Activated naive CD4-positive, alpha-beta T cell treated with anti-CD3 and anti-CD28 coated beads, Interleukin-2, amount 10 ng/mL, durations not matched to agents 7 days and 5 days (primary cell): ENCODE measurements at regions not wholly inside any gene's neighbourhood (a gene's known extent, or its start where the extent isn't known, plus 50 kb on each side); places are given as distances from the start of the nearest gene placed in this dataset.
A peak's percentile ranks its signal among the peaks of the same experiment; 100 is the strongest.

Experiments used
- CTCF ChIA-PET: fragments of 350-600 bp; sonication (Branson Sonifier 250); formaldehyde crosslinking; loops from one replicate; lab custom pipeline; 2021; ENCODE audit warnings: antibody characterized with exemption; lab: Charles Lee
- DNase-seq: peaks from one replicate; pipeline ENCODE4 v3.0.0-alpha.2; 2020
- H3K27ac Mint-ChIP-seq: one replicate; pipeline ENCODE4 v1.8.0; 2021; ENCODE audit warnings: mild to moderate bottlenecking, moderate library complexity, mixed read lengths
- H3K27me3 Mint-ChIP-seq: one replicate; pipeline ENCODE4 v1.8.0; 2021; ENCODE audit warnings: mild to moderate bottlenecking, mixed read lengths
- H3K36me3 Mint-ChIP-seq: one replicate; pipeline ENCODE4 v1.8.0; 2021; ENCODE audit warnings: mixed read lengths
- H3K4me1 Mint-ChIP-seq: one replicate; pipeline ENCODE4 v1.8.0; 2021; ENCODE audit warnings: mixed read lengths
- H3K4me3 Mint-ChIP-seq: one replicate; pipeline ENCODE4 v1.8.0; 2021; ENCODE audit warnings: mild to moderate bottlenecking, moderate library complexity, mixed read lengths
- H3K9me3 Mint-ChIP-seq: one replicate; pipeline ENCODE4 v1.8.0; 2021; ENCODE audit warnings: mixed read lengths

GRCh38 chr21:35256468-35256988 lies 207.4 kb upstream of the RUNX1 start:
- no peaks in the 10 kb centered on the region for H3K4me1 Mint-ChIP-seq
- H3K27me3 Mint-ChIP-seq, result peaks cover 5% of the 10 kb centered on the region
- no peak for DNase-seq
- H3K36me3 Mint-ChIP-seq, result no peaks in the 10 kb centered on the region
- CTCF ChIA-PET, result no interaction called here
- no peak overlapping the region for H3K4me3 Mint-ChIP-seq
- H3K9me3 Mint-ChIP-seq, result peaks cover 3% of the 10 kb centered on the region
- no peak overlapping the region for H3K27ac Mint-ChIP-seq

- H3K36me3 Mint-ChIP-seq, result no peaks in the 10 kb centered on the region
These were observed 205.7 kb upstream of the RUNX1 start for GRCh38 chr21:35254765-35255138.

GRCh38 chr21:35254006-35254764 lies 205.1 kb upstream of the RUNX1 start:
- Mint-ChIP-seq H3K4me3 (no peak overlapping the region), H3K27me3 (peaks cover 5% of the 10 kb centered on the region), H3K9me3 (peaks cover 12% of the 10 kb centered on the region), H3K4me1 (no peaks in the 10 kb centered on the region), H3K27ac (no peak overlapping the region), H3K36me3 (no peaks in the 10 kb centered on the region)
- CTCF ChIA-PET, result interaction anchor here (0.6 to 0.7 kb wide), 2 partner anchors 60 to 178 kb away, joined by 3 read pairs; no protein-coding TSS in a partner anchor
- no peak for DNase-seq

More at GRCh38 chr21:35254765-35255138, 205.7 kb upstream of the RUNX1 start:
- CTCF ChIA-PET, result no interaction called here
- no peak overlapping the region for H3K4me3 Mint-ChIP-seq
- no peaks in the 10 kb centered on the region for H3K4me1 Mint-ChIP-seq
- DNase-seq, result no peak
- peaks cover 5% of the 10 kb centered on the region for H3K27me3 Mint-ChIP-seq
- no peak overlapping the region for H3K27ac Mint-ChIP-seq
- H3K9me3 Mint-ChIP-seq, result peaks cover 12% of the 10 kb centered on the region

DNA sequence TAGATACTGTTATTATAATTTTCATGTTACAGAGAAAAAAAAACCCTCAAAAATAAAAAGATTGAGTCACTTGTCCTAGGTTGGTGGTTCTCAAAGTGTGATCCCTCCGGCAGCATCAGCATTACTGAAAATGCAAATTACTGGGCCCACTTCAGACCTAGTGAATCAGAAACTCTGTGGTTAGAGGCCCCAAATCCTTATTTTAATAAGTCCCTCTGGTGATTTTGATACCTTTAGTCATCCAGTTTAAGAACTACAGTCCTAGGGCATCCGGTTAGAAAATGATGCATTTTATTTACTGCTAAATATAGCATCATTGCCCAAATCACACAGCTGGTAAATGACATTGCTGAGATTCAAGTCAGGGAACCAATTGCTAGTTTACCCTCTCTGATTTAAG lies 203.7 kb upstream of the RUNX1 start:
- peaks cover 14% of the 10 kb centered on the region for H3K9me3 Mint-ChIP-seq
- no peak for DNase-seq
- H3K4me1 Mint-ChIP-seq, result no peaks in the 10 kb centered on the region
- no peak overlapping the region for H3K4me3 Mint-ChIP-seq
- no peak overlapping the region for H3K27ac Mint-ChIP-seq
- CTCF ChIA-PET, result no interaction called here
- H3K27me3 Mint-ChIP-seq, result peaks cover 5% of the 10 kb centered on the region
- H3K36me3 Mint-ChIP-seq, result no peaks in the 10 kb centered on the region

DNA sequence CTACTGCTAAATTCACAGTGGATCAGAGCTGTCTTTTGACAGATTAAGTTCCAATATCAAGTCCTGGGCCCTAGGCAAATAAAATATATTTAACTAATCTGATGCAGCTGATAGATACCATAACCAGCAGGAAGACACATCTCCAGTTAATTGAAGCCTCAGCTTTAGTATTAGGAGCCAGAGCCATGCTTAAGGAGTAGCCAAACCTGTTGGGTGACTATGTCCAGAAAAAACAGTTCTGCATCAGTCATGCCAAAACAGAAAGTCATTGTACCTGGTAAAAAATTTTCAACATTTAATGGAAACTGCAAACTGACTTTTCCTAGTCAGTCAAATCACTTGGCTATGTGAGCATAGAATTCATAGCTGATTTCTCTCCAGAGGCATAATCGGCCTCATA lies 200.5 kb upstream of the RUNX1 start:
- Mint-ChIP-seq H3K4me1 (no peaks in the 10 kb centered on the region), H3K9me3 (peaks cover 14% of the 10 kb centered on the region), H3K27me3 (no peaks in the 10 kb centered on the region), H3K36me3 (no peaks in the 10 kb centered on the region), H3K27ac (no peak overlapping the region), H3K4me3 (no peak overlapping the region)
- DNase-seq, result no peak
- CTCF ChIA-PET, result no interaction called here

- CTCF ChIA-PET, result no interaction called here
- H3K4me3 Mint-ChIP-seq, result no peak overlapping the region
- no peak overlapping the region for H3K27ac Mint-ChIP-seq
- peaks cover 10% of the 10 kb centered on the region for H3K9me3 Mint-ChIP-seq
- DNase-seq, result no peak
- no peaks in the 10 kb centered on the region for H3K4me1 Mint-ChIP-seq
- H3K27me3 Mint-ChIP-seq, result peaks cover 3% of the 10 kb centered on the region
- no peaks in the 10 kb centered on the region for H3K36me3 Mint-ChIP-seq
These were observed 196.8 kb upstream of the RUNX1 start for GRCh38 chr21:35245879-35246278.

GRCh38 chr21:35244514-35244913 lies 195.4 kb upstream of the RUNX1 start:
- CTCF ChIA-PET, result no interaction called here
- Mint-ChIP-seq H3K27ac (no peak overlapping the region), H3K27me3 (peaks cover 3% of the 10 kb centered on the region), H3K4me1 (no peaks in the 10 kb centered on the region), H3K36me3 (no peaks in the 10 kb centered on the region), H3K9me3 (peaks cover 3% of the 10 kb centered on the region), H3K4me3 (no peak overlapping the region)
- DNase-seq, result no peak

DNA sequence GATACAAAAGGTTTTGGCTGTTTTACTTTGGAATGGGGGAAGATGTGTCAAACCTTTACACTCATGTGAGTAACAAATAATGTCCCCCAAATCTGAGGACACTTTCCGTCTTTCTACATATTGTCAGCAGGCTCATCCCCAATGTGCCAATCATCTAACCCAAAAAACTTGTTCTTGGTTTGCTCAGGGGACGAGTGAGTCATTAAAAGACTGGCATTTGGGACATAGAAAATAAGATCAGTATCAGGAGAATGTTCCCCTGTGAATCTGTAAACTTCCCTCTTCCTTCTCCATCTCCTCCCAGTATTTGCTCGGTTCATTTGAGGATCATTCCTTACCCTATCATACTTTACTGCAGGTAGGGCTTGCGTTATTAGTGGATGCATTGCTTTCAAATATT lies 194.1 kb upstream of the RUNX1 start:
- CTCF ChIA-PET, result no interaction called here
- no peak for DNase-seq
- Mint-ChIP-seq H3K36me3 (no peaks in the 10 kb centered on the region), H3K27me3 (peaks cover 3% of the 10 kb centered on the region), H3K27ac (no peak overlapping the region), H3K4me3 (no peak overlapping the region), H3K9me3 (peaks cover 1% of the 10 kb centered on the region), H3K4me1 (peaks cover 4% of the 10 kb centered on the region)

- Mint-ChIP-seq H3K27me3 (peaks cover 3% of the 10 kb centered on the region), H3K27ac (no peak overlapping the region), H3K36me3 (peaks cover 19% of the 10 kb centered on the region), H3K4me3 (no peak overlapping the region), H3K4me1 (peaks cover 33% of the 10 kb centered on the region), H3K9me3 (peaks cover 26% of the 10 kb centered on the region)
- DNase-seq, result no peak
- CTCF ChIA-PET, result no interaction called here
These were observed 190.7 kb upstream of the RUNX1 start for GRCh38 chr21:35239811-35240219.

DNA sequence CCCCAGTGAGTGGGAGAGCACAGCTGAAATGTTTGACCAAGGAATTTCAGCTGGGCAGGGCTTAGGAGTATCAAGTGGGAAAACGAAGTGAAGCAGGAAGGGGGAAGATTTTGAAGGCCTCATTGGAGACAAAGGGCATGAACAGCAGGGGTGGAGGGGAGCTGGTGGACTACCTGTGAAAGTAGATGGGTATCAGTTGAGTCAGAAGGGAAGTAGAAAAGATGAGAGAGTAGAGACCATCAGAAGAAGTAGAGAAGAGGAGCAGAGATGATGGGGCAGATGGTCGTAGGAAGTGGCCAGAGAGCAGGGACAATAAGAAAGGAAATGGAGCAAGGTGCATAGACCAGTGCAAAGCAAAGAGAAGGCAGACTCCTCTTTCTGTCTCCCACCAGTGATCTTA lies 189.0 kb upstream of the RUNX1 start:
- CTCF ChIA-PET, result no interaction called here
- no peaks in the 10 kb centered on the region for H3K27me3 Mint-ChIP-seq
- no peak overlapping the region for H3K4me3 Mint-ChIP-seq
- peaks cover 43% of the 10 kb centered on the region for H3K4me1 Mint-ChIP-seq
- peaks cover 20% of the 10 kb centered on the region for H3K36me3 Mint-ChIP-seq
- no peak overlapping the region for H3K27ac Mint-ChIP-seq
- DNase-seq, result no peak
- H3K9me3 Mint-ChIP-seq, result peaks cover 27% of the 10 kb centered on the region

GRCh38 chr21:35237287-35237686 lies 188.2 kb upstream of the RUNX1 start:
- Mint-ChIP-seq H3K9me3 (peaks cover 30% of the 10 kb centered on the region), H3K27me3 (no peaks in the 10 kb centered on the region), H3K4me3 (no peak overlapping the region), H3K36me3 (peaks cover 20% of the 10 kb centered on the region), H3K27ac (no peak overlapping the region), H3K4me1 (peaks cover 43% of the 10 kb centered on the region)
- DNase-seq, result no peak
- CTCF ChIA-PET, result no interaction called here

GRCh38 chr21:35236090-35236489 lies 187.0 kb upstream of the RUNX1 start:
- no peak overlapping the region for H3K4me3 Mint-ChIP-seq
- no peak for DNase-seq
- H3K27ac Mint-ChIP-seq, result no peak overlapping the region
- H3K27me3 Mint-ChIP-seq, result no peaks in the 10 kb centered on the region
- peaks cover 43% of the 10 kb centered on the region for H3K4me1 Mint-ChIP-seq
- H3K9me3 Mint-ChIP-seq, result peaks cover 30% of the 10 kb centered on the region
- CTCF ChIA-PET, result no interaction called here
- H3K36me3 Mint-ChIP-seq, result peaks cover 20% of the 10 kb centered on the region

DNA sequence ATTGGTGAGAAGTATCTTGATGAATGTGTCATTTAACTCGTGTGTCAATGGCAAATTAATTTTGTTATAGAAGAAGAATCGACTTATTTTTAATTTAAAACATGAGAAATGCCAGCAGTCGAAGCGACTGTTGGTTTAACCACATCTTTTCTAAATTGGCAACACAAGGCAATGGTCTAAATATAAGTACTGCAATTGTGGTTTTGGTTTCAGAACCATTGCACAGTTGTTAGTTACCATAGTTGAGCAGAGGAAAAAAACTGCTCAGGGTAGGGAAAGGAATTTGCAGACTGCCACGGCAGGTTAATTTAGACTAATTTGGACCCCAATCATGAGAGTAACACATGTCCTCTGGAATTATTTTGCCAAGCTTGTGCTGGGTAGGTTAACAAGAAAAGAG lies 185.6 kb upstream of the RUNX1 start:
- Mint-ChIP-seq H3K27ac (peak overlapping the region; percentile 38), H3K4me3 (no peak overlapping the region), H3K4me1 (peaks cover 43% of the 10 kb centered on the region), H3K36me3 (peaks cover 20% of the 10 kb centered on the region), H3K9me3 (peaks cover 30% of the 10 kb centered on the region), H3K27me3 (no peaks in the 10 kb centered on the region)
- no peak for DNase-seq
- CTCF ChIA-PET, result no interaction called here

- Mint-ChIP-seq H3K9me3 (peaks cover 30% of the 10 kb centered on the region), H3K4me3 (no peak overlapping the region), H3K27ac (no peak overlapping the region), H3K36me3 (peaks cover 20% of the 10 kb centered on the region), H3K4me1 (peaks cover 43% of the 10 kb centered on the region), H3K27me3 (no peaks in the 10 kb centered on the region)
- CTCF ChIA-PET, result no interaction called here
- no peak for DNase-seq
These were observed 184.7 kb upstream of the RUNX1 start for GRCh38 chr21:35233756-35234155.

- Mint-ChIP-seq H3K9me3 (peaks cover 25% of the 10 kb centered on the region), H3K27ac (no peak overlapping the region), H3K4me1 (peaks cover 42% of the 10 kb centered on the region), H3K4me3 (no peak overlapping the region), H3K27me3 (peaks cover 2% of the 10 kb centered on the region), H3K36me3 (peaks cover 20% of the 10 kb centered on the region)
- CTCF ChIA-PET, result no interaction called here
- no peak for DNase-seq
These were observed 183.6 kb upstream of the RUNX1 start for GRCh38 chr21:35232545-35233176.
